DMS53 treated with DMSO at 0.1 percent for 48 hours (cell line): ENCODE measurements at regions not wholly inside any gene's neighbourhood (a gene's known extent, or its start where the extent isn't known, plus 50 kb on each side); places are given as distances from the start of the nearest gene placed in this dataset.
"Not testable (repeated sequence)": the region's sequence is repeated elsewhere in the genome, so short reads cannot be mapped to it uniquely, and the experiment has no call there.

Experiments used
- DNase-seq: peaks from one replicate; lab custom pipeline; 2025; ENCODE audit not compliant: unreplicated experiment; lab: John Stamatoyannopoulos, UW

- peak; percentile 71 for DNase-seq
Observed at GRCh38 chrX:113935518-113935917, 648.4 kb upstream of the HTR2C start.

GRCh38 chrX:113933931-113934330 lies 650.0 kb upstream of the HTR2C start:
- no peak for DNase-seq

GRCh38 chrX:113929004-113929403 lies 654.9 kb upstream of the HTR2C start:
- peak; percentile 42 for DNase-seq

DNA sequence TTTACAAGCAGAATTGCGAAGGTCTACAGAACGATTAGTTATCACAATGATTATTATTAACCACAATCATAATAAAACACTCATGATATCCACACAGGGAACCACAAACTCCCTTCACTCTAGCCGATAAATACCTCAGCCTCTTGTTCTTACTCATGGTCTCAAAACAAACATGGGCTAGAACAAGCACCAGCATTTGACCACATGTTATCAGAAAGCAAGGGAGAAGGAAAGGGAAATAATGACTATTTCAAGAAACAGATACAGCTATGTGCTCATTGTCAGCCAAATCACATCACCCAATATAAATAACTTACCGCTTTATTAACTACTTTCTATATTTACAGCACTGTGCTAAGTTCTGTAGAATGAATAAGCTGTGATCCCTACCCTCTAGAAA lies 663.2 kb upstream of the HTR2C start:
- DNase-seq: no peak

DNA sequence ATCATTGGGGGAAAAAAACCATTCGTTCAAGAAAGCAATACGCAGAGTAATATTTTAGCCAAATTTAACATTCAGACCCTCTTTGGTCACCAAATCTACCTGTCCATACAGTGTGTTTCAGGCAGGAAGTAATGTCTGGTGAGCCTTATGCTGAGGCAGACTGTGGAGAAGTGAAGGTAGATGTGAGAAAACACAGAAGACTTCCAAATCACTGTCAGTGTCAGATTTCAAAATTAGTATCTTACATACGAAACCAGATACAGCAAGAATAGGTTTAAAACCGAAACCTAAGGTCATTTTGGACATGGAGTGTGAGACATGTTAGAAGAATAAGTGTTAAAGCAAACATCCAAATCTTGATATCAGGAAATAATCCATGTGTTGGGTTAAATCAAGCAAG lies 664.5 kb upstream of the HTR2C start:
- DNase-seq: no peak

GRCh38 chrX:113906168-113906567 lies 677.7 kb upstream of the HTR2C start:
- DNase-seq: no peak

- DNase-seq: no peak
Observed at GRCh38 chrX:113892891-113893290, 691.0 kb upstream of the HTR2C start.

- no peak for DNase-seq
Observed at GRCh38 chrX:113892401-113892800, 691.5 kb upstream of the HTR2C start.

DNA sequence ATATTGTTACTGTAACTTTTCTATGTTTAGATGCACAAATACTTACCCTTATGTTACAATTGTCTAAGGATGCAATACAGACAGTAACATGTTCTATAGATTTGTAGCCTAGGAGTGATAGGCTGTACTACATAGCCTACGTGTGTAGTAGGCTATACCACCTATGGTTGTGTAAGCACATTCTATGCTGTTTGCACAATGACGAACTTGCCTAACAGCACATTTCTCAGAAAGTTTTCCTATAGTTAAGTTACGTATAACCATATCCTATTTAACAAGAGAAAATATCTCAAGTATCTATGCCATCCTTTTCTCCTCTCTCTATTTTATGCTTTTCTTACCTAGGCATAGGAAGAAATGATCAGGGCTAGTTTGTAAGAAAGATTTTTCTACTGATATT lies 710.8 kb upstream of the HTR2C start:
- DNase-seq: no peak

DNA sequence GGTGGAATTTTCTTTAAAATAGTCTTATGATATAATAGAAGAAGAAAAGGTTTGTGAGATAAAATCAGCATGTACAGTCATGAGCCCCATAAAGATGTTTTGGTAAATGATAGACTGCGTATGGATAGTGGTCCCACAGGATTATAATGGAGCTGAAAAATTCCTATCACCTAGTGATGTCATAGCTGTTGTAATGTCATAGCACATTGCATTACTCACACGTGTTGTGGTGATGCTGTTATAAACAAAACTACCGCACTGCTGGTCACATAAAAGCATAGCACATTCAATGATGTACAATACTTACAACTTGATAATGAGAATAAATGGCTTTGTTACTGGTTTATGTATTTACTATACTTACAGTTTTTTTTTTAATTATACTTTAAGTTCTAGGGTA lies 715.2 kb upstream of the HTR2C start:
- DNase-seq: no peak

GRCh38 chrX:113868177-113868576 lies 715.7 kb upstream of the HTR2C start:
- no peak for DNase-seq

GRCh38 chrX:113849408-113849807 lies 734.5 kb upstream of the HTR2C start:
- DNase-seq: no peak

- DNase-seq: no peak
Observed at GRCh38 chrX:113833096-113834055, 750.5 kb upstream of the HTR2C start.

GRCh38 chrX:113828470-113828869 lies 755.4 kb upstream of the HTR2C start:
- no peak for DNase-seq

- no peak for DNase-seq
Observed at GRCh38 chrX:113818346-113818745, 765.5 kb upstream of the HTR2C start.

DNA sequence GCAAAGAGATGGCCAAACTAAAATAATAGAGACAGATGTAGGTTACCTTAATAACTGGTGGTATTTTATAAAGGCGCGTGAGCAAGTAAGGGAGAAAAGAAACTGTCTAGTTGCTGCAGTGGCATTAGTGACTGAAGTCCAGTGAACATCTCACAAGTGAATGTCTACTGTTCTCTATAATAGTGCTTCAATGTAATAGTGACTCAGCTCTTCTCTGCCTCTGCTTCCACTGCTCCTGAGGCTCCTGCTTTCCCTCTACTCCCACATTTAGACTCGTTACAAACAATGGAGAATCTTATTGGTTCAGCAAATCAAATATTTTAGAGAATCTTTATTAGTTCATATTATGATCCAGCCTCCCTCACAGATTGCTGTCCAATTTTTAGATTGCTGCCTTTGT lies 779.1 kb upstream of the HTR2C start:
- DNase-seq: no peak

GRCh38 chrX:113804291-113804690 lies 779.6 kb upstream of the HTR2C start:
- no peak for DNase-seq

- no peak for DNase-seq
Observed at GRCh38 chrX:113802837-113803236, 781.0 kb upstream of the HTR2C start.

GRCh38 chrX:113800955-113801354 lies 782.9 kb upstream of the HTR2C start:
- DNase-seq: no peak

GRCh38 chrX:113793563-113793962 lies 790.3 kb upstream of the HTR2C start:
- DNase-seq: no peak

- DNase-seq: no peak
Observed at GRCh38 chrX:113790987-113791386, 792.9 kb upstream of the HTR2C start.

GRCh38 chrX:113784754-113785153 lies 799.1 kb upstream of the HTR2C start:
- not testable (repeated sequence) for DNase-seq

GRCh38 chrX:113770806-113771205 lies 813.1 kb upstream of the HTR2C start:
- DNase-seq: no peak
